ENCODE measurements at regions not wholly inside any gene's neighbourhood (a gene's known extent, or its start where the extent isn't known, plus 50 kb on each side); places are given as distances from the start of the nearest gene placed in this dataset.
"Not testable (repeated sequence)": the region's sequence is repeated elsewhere in the genome, so short reads cannot be mapped to it uniquely, and the experiment has no call there.

GRCh38 chr5:83889971-83890745 is 169.5 kb upstream of the HAPLN1 start:
- intact Hi-C loops (cut with DNase I, micrococcal nuclease): no loop called here
- Mint-ChIP-seq H3K27ac (no peak overlapping the region), H3K36me3 (ENCODE audit: low read depth) (no peaks in the 10 kb centered on the region), H3K4me3 (no peak overlapping the region), H3K4me1 (no peaks in the 10 kb centered on the region), H3K9me3 (ENCODE audit: low read depth) (no peaks in the 10 kb centered on the region), H3K27me3 (no peaks in the 10 kb centered on the region)
- ATAC-seq (no peak), DNase-seq (no peak)
- ChIA-PET CTCF (interaction anchor here (1.3 kb wide), 1 partner anchor 19 kb away, joined by 3 read pairs; no protein-coding TSS in a partner anchor), POLR2A (no interaction called here)

DNA sequence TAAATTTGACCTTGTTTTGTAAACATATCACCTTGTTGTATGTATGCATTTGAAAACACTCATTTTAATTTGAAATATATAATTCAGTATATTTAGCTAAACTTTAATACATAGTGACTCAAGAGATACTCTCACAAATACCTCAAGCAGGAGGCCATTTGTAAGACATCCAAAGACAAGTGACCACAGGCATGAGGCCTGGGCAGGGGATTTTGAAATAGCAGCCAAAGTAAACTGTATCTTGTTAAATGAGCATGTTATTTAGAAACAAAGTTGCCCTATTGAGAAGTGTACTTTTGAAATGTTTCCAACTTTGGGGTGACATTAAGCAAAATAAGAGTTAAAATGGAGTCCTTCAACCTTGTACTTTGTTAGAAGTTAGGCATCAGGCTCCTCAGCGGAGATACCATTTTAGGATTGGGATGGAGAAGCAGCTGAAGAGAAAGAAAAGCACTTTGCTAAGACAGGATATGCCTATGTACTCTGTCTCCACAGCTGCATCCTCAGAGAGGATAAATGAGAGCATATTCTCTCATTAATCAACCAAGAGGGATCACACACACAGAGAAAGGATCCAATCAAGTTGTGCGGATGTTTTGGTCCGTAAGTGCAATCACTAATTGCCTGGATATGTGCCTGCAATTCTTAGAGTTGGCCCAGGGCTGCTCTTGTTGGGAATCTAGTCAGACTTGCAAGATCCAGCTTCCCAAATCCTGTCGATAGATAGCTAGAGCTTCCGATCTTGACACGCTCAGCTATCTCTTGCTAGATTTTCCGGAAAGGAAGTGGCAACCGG is 157.5 kb upstream of the HAPLN1 start:
- no peaks in the 10 kb centered on the region for H3K27me3 Mint-ChIP-seq
- POLR2A ChIA-PET: no interaction called here
- H3K4me1 Mint-ChIP-seq: no peaks in the 10 kb centered on the region
- H3K36me3 Mint-ChIP-seq (ENCODE audit: low read depth): no peaks in the 10 kb centered on the region
- no peak for ATAC-seq
- no peak overlapping the region for H3K27ac Mint-ChIP-seq
- H3K4me3 Mint-ChIP-seq: no peak overlapping the region
- CTCF ChIA-PET: no interaction called here
- no peak for DNase-seq
- intact Hi-C loops (cut with DNase I, micrococcal nuclease): no loop called here
- H3K9me3 Mint-ChIP-seq (ENCODE audit: low read depth): peaks cover 1% of the 10 kb centered on the region

GRCh38 chr5:83871533-83872395 is 151.1 kb upstream of the HAPLN1 start:
- ATAC-seq (no peak), DNase-seq (no peak)
- Mint-ChIP-seq H3K9me3 (ENCODE audit: low read depth) (no peaks in the 10 kb centered on the region), H3K27ac (no peak overlapping the region), H3K4me1 (no peaks in the 10 kb centered on the region), H3K27me3 (peaks cover 2% of the 10 kb centered on the region), H3K4me3 (no peak overlapping the region), H3K36me3 (ENCODE audit: low read depth) (no peaks in the 10 kb centered on the region)
- ChIA-PET POLR2A (no interaction called here), CTCF (no interaction called here)
- intact Hi-C loops (cut with DNase I, micrococcal nuclease): no loop called here

- intact Hi-C loops (cut with DNase I, micrococcal nuclease): no loop called here
- Mint-ChIP-seq H3K4me1 (no peaks in the 10 kb centered on the region), H3K4me3 (no peak overlapping the region), H3K27ac (no peak overlapping the region), H3K9me3 (ENCODE audit: low read depth) (no peaks in the 10 kb centered on the region), H3K27me3 (peaks cover 4% of the 10 kb centered on the region), H3K36me3 (ENCODE audit: low read depth) (no peaks in the 10 kb centered on the region)
- POLR2A ChIA-PET: no interaction called here
- no peak for ATAC-seq
- CTCF ChIA-PET: no interaction called here
- DNase-seq: no peak
These were observed 145.5 kb upstream of the HAPLN1 start for GRCh38 chr5:83866181-83866580.

GRCh38 chr5:83865579-83865978 is 144.9 kb upstream of the HAPLN1 start:
- ATAC-seq (no peak), DNase-seq (no peak)
- ChIA-PET POLR2A (no interaction called here), CTCF (no interaction called here)
- Mint-ChIP-seq H3K4me3 (no peak overlapping the region), H3K27ac (no peak overlapping the region), H3K27me3 (peaks cover 4% of the 10 kb centered on the region), H3K36me3 (ENCODE audit: low read depth) (no peaks in the 10 kb centered on the region), H3K9me3 (ENCODE audit: low read depth) (no peaks in the 10 kb centered on the region), H3K4me1 (no peaks in the 10 kb centered on the region)
- intact Hi-C loops (cut with DNase I, micrococcal nuclease): no loop called here

DNA sequence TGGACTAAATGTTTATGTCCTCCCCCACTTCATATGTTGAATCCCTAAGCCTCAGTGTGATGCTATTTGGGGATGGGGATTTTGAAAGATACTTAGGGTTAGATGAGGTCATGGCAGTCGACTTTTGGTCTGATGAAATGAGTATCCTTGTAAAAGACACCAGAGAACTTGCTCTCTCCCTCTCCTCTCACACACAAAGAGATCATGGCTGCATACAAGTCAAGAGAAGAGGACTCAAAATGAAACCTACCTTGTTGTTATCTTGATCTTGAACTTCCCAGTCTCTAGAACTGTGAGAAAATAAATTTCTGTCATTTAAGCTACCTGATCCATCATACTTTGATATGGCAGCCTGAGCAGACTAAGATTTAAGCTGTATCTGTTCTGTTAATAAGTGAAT is 144.0 kb upstream of the HAPLN1 start:
- ChIA-PET POLR2A (no interaction called here), CTCF (no interaction called here)
- no peak for ATAC-seq
- Mint-ChIP-seq H3K9me3 (ENCODE audit: low read depth) (no peaks in the 10 kb centered on the region), H3K4me1 (no peaks in the 10 kb centered on the region), H3K27ac (no peak overlapping the region), H3K4me3 (no peak overlapping the region), H3K36me3 (ENCODE audit: low read depth) (no peaks in the 10 kb centered on the region), H3K27me3 (peaks cover 4% of the 10 kb centered on the region)
- intact Hi-C loops (cut with DNase I, micrococcal nuclease): no loop called here
- DNase-seq: no peak

DNA sequence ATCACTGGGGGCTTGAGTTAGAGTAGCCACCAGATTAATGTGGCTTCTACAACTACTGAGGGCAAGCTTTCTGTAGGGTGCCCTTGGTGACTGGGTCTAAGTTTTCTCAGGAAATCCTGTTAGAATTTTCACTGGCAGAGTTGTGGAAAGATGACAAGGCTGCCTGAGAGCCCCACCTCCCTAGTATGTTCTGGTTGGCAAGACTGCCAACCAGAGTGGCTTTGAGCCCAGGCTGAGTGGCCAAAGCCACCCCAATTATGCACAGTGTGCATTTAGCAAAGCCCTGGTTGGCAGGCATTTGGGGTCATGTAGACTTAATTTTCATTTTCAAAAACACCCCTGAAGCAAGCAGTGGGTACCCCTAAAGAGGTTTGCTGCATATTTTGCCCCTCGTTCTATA is 136.7 kb upstream of the HAPLN1 start:
- ChIA-PET CTCF (no interaction called here), POLR2A (no interaction called here)
- intact Hi-C loops (cut with DNase I, micrococcal nuclease): no loop called here
- Mint-ChIP-seq H3K27me3 (peaks cover 5% of the 10 kb centered on the region), H3K9me3 (ENCODE audit: low read depth) (no peaks in the 10 kb centered on the region), H3K27ac (no peak overlapping the region), H3K4me1 (no peaks in the 10 kb centered on the region), H3K36me3 (ENCODE audit: low read depth) (no peaks in the 10 kb centered on the region), H3K4me3 (no peak overlapping the region)
- ATAC-seq: no peak
- no peak for DNase-seq

GRCh38 chr5:83856881-83857280 is 136.2 kb upstream of the HAPLN1 start:
- Mint-ChIP-seq H3K9me3 (ENCODE audit: low read depth) (no peaks in the 10 kb centered on the region), H3K27ac (no peak overlapping the region), H3K27me3 (peaks cover 5% of the 10 kb centered on the region), H3K4me1 (no peaks in the 10 kb centered on the region), H3K4me3 (no peak overlapping the region), H3K36me3 (ENCODE audit: low read depth) (no peaks in the 10 kb centered on the region)
- no peak for ATAC-seq
- POLR2A ChIA-PET: no interaction called here
- intact Hi-C loops (cut with DNase I, micrococcal nuclease): no loop called here
- DNase-seq: no peak
- CTCF ChIA-PET: no interaction called here

DNA sequence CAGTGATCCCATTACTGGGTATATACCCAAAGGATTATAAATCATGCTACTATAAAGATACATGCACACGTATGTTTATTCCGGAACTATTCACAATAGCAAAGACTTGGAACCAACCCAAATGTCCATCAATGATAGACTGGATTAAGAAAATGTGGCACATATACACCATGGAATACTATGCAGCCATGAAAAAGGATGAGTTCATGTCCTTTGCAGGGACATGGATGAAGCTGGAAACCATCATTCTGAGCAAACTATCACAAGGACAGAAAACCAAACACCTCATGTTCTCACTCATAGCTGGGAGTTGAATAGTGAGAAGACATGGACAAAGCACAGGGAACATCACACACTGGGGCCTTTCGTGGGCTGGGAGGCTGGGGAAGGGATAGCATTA is 129.8 kb upstream of the HAPLN1 start:
- H3K9me3 Mint-ChIP-seq (ENCODE audit: low read depth); H3K27ac Mint-ChIP-seq; H3K27me3 Mint-ChIP-seq; H3K4me3 Mint-ChIP-seq; DNase-seq; CTCF ChIA-PET; H3K36me3 Mint-ChIP-seq (ENCODE audit: low read depth); ATAC-seq; POLR2A ChIA-PET; H3K4me1 Mint-ChIP-seq; intact Hi-C loops (cut with DNase I, micrococcal nuclease): not testable (repeated sequence)

GRCh38 chr5:83848941-83849340 is 128.3 kb upstream of the HAPLN1 start:
- ChIA-PET CTCF (no interaction called here), POLR2A (no interaction called here)
- intact Hi-C loops (cut with DNase I, micrococcal nuclease): no loop called here
- DNase-seq (no peak), ATAC-seq (no peak)
- Mint-ChIP-seq H3K4me1 (no peaks in the 10 kb centered on the region), H3K9me3 (ENCODE audit: low read depth) (no peaks in the 10 kb centered on the region), H3K4me3 (no peak overlapping the region), H3K27me3 (no peaks in the 10 kb centered on the region), H3K27ac (no peak overlapping the region), H3K36me3 (ENCODE audit: low read depth) (no peaks in the 10 kb centered on the region)

- DNase-seq (no peak), ATAC-seq (no peak)
- no peak overlapping the region for H3K4me3 Mint-ChIP-seq
- H3K36me3 Mint-ChIP-seq (ENCODE audit: low read depth): no peaks in the 10 kb centered on the region
- H3K27ac Mint-ChIP-seq: no peak overlapping the region
- no peaks in the 10 kb centered on the region for H3K27me3 Mint-ChIP-seq
- CTCF ChIA-PET: interaction anchor here (0.7 kb wide), 1 partner anchor 594 kb away, joined by 3 read pairs; no protein-coding TSS in a partner anchor
- intact Hi-C loops (cut with DNase I, micrococcal nuclease): no loop called here
- POLR2A ChIA-PET: no interaction called here
- no peaks in the 10 kb centered on the region for H3K9me3 Mint-ChIP-seq (ENCODE audit: low read depth)
- H3K4me1 Mint-ChIP-seq: no peaks in the 10 kb centered on the region
These were observed 126.1 kb upstream of the HAPLN1 start for GRCh38 chr5:83846624-83847350.
